ENCODE measurements at regions not wholly inside any gene's neighbourhood (a gene's known extent, or its start where the extent isn't known, plus 50 kb on each side); places are given as distances from the start of the nearest gene placed in this dataset.

DNA sequence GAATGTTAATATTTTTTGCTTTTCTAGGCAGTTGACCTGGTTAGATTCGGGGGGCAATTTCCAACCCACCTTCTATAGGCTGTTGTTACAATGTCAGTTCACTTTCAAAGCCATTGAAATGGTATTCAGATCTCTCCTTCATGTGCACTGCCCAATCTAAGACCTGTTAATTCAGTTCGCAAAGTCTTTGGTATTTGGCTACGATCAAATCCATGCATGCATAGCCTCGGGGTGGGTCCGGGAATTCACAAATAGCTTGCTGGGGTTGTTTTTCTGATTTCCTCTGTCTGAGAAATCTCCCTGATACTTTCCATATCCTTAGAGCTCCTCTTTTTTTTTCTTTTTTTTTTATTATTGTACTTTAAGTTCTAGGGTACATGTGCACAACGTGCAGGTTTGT is 252.6 kb upstream of the SPAG17 start:
- Histone ChIP-seq H3K4me2 (ENCODE audit: low read length) (no peak overlapping the region), H3K36me3 (ENCODE audit: control insufficient read depth, low read length) (no peaks in the 10 kb centered on the region), H3K27me3 (ENCODE audit: control insufficient read depth, low read length) (no peaks in the 10 kb centered on the region), H3K4me3 (ENCODE audit: low read length) (no peak overlapping the region), H3K9me3 (ENCODE audit: control insufficient read depth, insufficient read depth, low read length) (no peaks in the 10 kb centered on the region), H4K20me1 (ENCODE audit: control insufficient read depth, insufficient read depth, low read depth, low read length) (no peaks in the 10 kb centered on the region), H3K79me2 (ENCODE audit: control insufficient read depth, low read length) (no peaks in the 10 kb centered on the region), H3F3A (ENCODE audit: control insufficient read depth, insufficient read depth) (no peaks in the 10 kb centered on the region), H3K9me2 (replicated peaks; ENCODE audit: control insufficient read depth, low read length) (no peaks in the 10 kb centered on the region), H3K4me1 (ENCODE audit: control insufficient read depth, low read length) (no peaks in the 10 kb centered on the region), H3K27ac (ENCODE audit: low read depth, low read length) (no peak overlapping the region)
- no peak for TF ChIP-seq CTCF (IDR thresholded peaks at IDR 0.05; ENCODE audit: low read depth, low read length, poor library complexity, severe bottlenecking)
- TF ChIP-seq EZH2phosphoT487 (IDR thresholded peaks at IDR 0.05; ENCODE audit: borderline replicate concordance, low read length) = no peak

DNA sequence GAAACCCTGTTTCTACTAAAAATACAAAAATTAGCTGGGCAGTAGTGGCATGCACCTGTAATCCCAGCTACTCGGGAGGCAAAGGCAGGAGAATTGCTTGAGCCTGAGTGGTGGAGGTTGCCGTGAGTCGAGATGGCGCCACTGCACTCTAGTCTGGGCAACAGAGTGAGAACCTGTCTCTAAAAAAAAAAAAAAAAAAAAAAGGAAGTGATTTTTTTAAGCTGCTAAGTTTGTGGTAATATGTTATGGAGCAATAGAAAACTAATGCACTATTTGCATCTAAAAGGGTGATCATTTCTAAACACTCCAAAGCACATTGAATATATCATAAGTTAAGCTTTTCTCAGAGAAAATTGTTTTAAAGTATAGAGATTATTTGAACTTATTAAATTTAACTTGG is 244.8 kb upstream of the SPAG17 start:
- Histone ChIP-seq H3K79me2 (ENCODE audit: control insufficient read depth, low read length) (no peaks in the 10 kb centered on the region), H3K4me1 (ENCODE audit: control insufficient read depth, low read length) (no peaks in the 10 kb centered on the region), H3K4me2 (ENCODE audit: low read length) (no peak overlapping the region), H3K27ac (ENCODE audit: low read depth, low read length) (no peak overlapping the region), H3K27me3 (ENCODE audit: control insufficient read depth, low read length) (no peaks in the 10 kb centered on the region), H3K9me3 (ENCODE audit: control insufficient read depth, insufficient read depth, low read length) (no peaks in the 10 kb centered on the region), H4K20me1 (ENCODE audit: control insufficient read depth, insufficient read depth, low read depth, low read length) (no peaks in the 10 kb centered on the region), H3F3A (ENCODE audit: control insufficient read depth, insufficient read depth) (no peaks in the 10 kb centered on the region), H3K36me3 (ENCODE audit: control insufficient read depth, low read length) (no peaks in the 10 kb centered on the region), H3K9me2 (replicated peaks; ENCODE audit: control insufficient read depth, low read length) (no peaks in the 10 kb centered on the region), H3K4me3 (ENCODE audit: low read length) (no peak overlapping the region)
- TF ChIP-seq CTCF (IDR thresholded peaks at IDR 0.05; ENCODE audit: low read depth, low read length, poor library complexity, severe bottlenecking) (no peak), EZH2phosphoT487 (IDR thresholded peaks at IDR 0.05; ENCODE audit: borderline replicate concordance, low read length) (no peak)

GRCh38 chr1:118421868-118422350 is 236.9 kb upstream of the SPAG17 start:
- no peaks in the 10 kb centered on the region for H3K27me3 ChIP-seq (ENCODE audit: control insufficient read depth, low read length)
- no peak overlapping the region for H3K4me2 ChIP-seq (ENCODE audit: low read length)
- no peak overlapping the region for H3K27ac ChIP-seq (ENCODE audit: low read depth, low read length)
- H3K9me3 ChIP-seq (ENCODE audit: control insufficient read depth, insufficient read depth, low read length) = no peaks in the 10 kb centered on the region
- TF ChIP-seq EZH2phosphoT487 (IDR thresholded peaks at IDR 0.05; ENCODE audit: borderline replicate concordance, low read length) = no peak
- no peak for TF ChIP-seq CTCF (IDR thresholded peaks at IDR 0.05; ENCODE audit: low read depth, low read length, poor library complexity, severe bottlenecking)
- H3F3A ChIP-seq (ENCODE audit: control insufficient read depth, insufficient read depth) = no peaks in the 10 kb centered on the region
- H3K79me2 ChIP-seq (ENCODE audit: control insufficient read depth, low read length) = no peaks in the 10 kb centered on the region
- H4K20me1 ChIP-seq (ENCODE audit: control insufficient read depth, insufficient read depth, low read depth, low read length) = no peaks in the 10 kb centered on the region
- H3K9me2 ChIP-seq (replicated peaks; ENCODE audit: control insufficient read depth, low read length) = no peaks in the 10 kb centered on the region
- no peaks in the 10 kb centered on the region for H3K4me1 ChIP-seq (ENCODE audit: control insufficient read depth, low read length)
- no peaks in the 10 kb centered on the region for H3K36me3 ChIP-seq (ENCODE audit: control insufficient read depth, low read length)
- no peak overlapping the region for H3K4me3 ChIP-seq (ENCODE audit: low read length)
